Omental fat pad (tissue), 3 donors: ENCODE measurements at regions not wholly inside any gene's neighbourhood (a gene's known extent, or its start where the extent isn't known, plus 50 kb on each side); places are given as distances from the start of the nearest gene placed in this dataset.
"Not testable (repeated sequence)": the region's sequence is repeated elsewhere in the genome, so short reads cannot be mapped to it uniquely, and the experiment has no call there.

Experiments
- ATAC-seq: fragments of 150-250 bp; one replicate; pipeline ENCODE4 v1.9.1; 2016; ENCODE audit warnings: mild to moderate bottlenecking, moderate library complexity; ENCODE audit not compliant: low FRiP score
- DNase-seq: peaks from one replicate; pipeline ENCODE4 v3.0.0-alpha.2; 2019; ENCODE audit warnings: low spot score
- CTCF ChIP-seq, 3 donors: fragments of 450-650 bp; IDR thresholded peaks; one replicate each; pipeline ENCODE4 v1.5.1; 2016 to 2017; ENCODE audit warnings: antibody characterized with exemption in 3 of 3, mild to moderate bottlenecking in 3 of 3, moderate library complexity in 2 of 3

DNA sequence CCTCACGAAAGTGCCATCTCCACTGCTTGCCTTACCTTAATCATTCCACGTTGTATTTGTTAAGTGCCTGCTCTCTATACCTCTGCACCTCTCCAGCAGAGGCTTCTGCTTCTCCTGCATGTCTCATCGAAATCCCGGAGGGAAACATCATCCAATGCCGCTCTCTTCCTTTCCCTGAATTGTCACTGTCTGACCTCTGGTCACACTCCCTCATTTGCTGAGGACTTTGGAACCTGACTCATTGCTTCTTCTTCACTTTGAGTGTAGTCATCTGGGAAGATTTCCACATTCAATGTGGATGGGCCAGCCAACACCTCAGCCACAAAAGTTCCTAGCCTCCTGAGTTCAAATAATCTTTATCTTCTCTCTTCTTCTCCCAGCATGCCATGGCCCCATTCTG is 78.9 kb upstream of the BEND6 start:
- no peak for DNase-seq
- ATAC-seq: no peak
- no peak for TF ChIP-seq CTCF (IDR thresholded peaks at IDR 0.05)

DNA sequence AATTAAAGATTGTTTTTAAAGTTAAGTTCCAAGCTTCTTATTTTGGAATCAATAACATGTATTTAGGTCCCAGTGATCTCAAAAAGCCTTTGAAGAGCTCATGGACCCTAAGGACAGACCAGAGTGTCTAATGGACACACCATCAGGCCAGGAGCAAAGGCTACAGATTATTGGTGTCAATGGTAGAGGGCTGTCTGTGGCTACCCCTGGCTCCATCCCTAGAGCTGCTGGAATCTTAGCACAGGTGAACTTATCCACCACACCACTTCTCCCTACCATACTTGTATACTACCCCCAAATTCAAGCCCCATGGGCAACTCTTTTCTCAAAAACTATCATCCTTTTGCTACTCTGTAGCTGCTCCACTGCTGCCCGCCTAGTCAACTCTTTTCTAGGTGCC is 79.4 kb upstream of the BEND6 start:
- no peak for TF ChIP-seq CTCF (IDR thresholded peaks at IDR 0.05)
- DNase-seq: no peak
- no peak for ATAC-seq

DNA sequence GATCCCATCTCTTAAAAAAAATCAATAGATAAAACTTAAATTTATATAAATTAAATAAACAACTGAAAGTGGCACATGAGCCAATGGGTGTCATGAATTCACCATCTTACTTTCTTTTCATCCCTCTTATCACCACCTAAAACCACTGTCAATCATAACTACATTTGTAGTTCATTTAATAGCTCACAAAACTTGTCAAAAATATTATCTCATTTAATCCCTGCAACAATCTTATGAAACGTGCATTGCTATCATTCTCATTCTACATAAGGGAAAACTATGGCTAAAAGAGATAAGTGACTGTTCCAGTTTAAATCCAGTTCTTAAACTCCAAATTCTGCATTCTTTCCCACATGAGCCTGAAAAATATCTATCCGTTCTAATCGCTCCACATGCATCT is 80.6 kb upstream of the BEND6 start:
- no peak for ATAC-seq
- no peak for DNase-seq
- TF ChIP-seq CTCF (IDR thresholded peaks at IDR 0.05): no peak

- not testable (repeated sequence) for ATAC-seq, DNase-seq
Observed at GRCh38 chr6:56870053-56870452, 84.9 kb upstream of the BEND6 start.

DNA sequence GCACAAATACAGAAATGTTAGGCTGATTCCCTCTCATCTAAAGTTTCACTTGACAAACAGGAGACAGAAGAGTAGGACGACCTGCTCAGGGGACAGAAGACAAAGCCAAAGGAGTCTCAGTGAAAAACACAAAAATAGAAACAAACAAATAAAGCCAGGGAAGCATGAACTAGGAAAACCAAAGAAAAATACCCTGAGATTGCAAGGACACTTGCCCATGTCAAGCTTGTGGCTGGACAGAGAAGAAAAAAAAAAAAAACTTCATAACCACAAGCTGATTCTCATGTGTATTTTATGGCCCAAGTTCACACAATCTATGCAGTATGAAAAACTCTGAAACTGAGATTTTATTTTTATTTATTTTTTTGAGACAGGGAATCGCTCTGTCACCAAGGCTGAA is 85.6 kb upstream of the BEND6 start:
- no peak for ATAC-seq
- TF ChIP-seq CTCF (IDR thresholded peaks at IDR 0.05): no peak
- DNase-seq: no peak

DNA sequence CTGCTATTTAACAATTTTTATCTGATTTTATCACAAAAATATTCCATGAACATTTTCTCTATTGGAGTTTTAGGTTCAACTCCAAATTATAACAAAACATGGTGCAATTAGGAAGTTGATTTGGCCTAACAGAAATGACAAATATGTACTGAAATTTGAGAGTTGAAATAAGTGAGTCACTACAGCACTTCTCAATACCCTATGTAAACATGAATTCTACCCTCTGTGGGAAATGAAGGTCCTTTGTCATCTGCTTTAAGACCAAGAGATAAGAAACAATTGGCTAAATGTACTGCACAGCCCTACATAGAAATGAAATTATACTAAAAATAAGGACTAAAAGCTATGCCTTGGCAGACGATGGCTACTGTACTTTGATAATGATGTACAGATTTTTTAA is 86.2 kb upstream of the BEND6 start:
- TF ChIP-seq CTCF (IDR thresholded peaks at IDR 0.05): no peak
- no peak for ATAC-seq
- DNase-seq: no peak

GRCh38 chr6:56866917-56867522 is 87.9 kb upstream of the BEND6 start:
- ATAC-seq: no peak
- TF ChIP-seq CTCF (IDR thresholded peaks at IDR 0.05): no peak
- no peak for DNase-seq
